OCI-LY7 (cell line): ENCODE measurements at regions not wholly inside any gene's neighbourhood (a gene's known extent, or its start where the extent isn't known, plus 50 kb on each side); places are given as distances from the start of the nearest gene placed in this dataset.

Experiments used
- BruUV-seq: library from RNA; stranded (reverse); fragments of 400-500 nt; replicated peaks from 2 replicates; lab custom pipeline; 2021; lab: Mats Ljungman, UMichigan
- CTCF ChIA-PET: fragments of 300-600 bp; sonication (Branson Sonifier 250); formaldehyde crosslinking; loops from one replicate; lab custom pipeline; 2022; ENCODE audit warnings: antibody characterized with exemption; ENCODE audit not compliant: unreplicated experiment; lab: Charles Lee
- POLR2A ChIA-PET: fragments of 300-600 bp; sonication (Branson Sonifier 250); formaldehyde crosslinking; loops from one replicate; lab custom pipeline; 2022; ENCODE audit warnings: antibody characterized with exemption; lab: Charles Lee
- DNase-seq: peaks from one replicate; pipeline ENCODE4 v3.0.0-alpha.2; 2015; ENCODE audit warnings: low spot score
- H2AFZ ChIP-seq: fragments of 200-600 bp; sonication (generic), shearing (Covaris generic); 2 replicates; pipeline ENCODE4 v1.6.1; 2014; ENCODE audit warnings: mild to moderate bottlenecking, antibody characterized with exemption, low read length, moderate library complexity
- H3K27ac ChIP-seq: fragments of 200-600 bp; sonication (generic); 2 replicates; pipeline ENCODE4 v1.5.1; 2014; ENCODE audit warnings: mixed run types, low read depth, mild to moderate bottlenecking, moderate library complexity, low read length, inconsistent platforms; ENCODE audit not compliant: poor library complexity, severe bottlenecking
- H3K36me3 ChIP-seq: fragments of 200-600 bp; sonication (generic); 2 replicates; pipeline ENCODE4 v1.6.1; 2014; ENCODE audit warnings: mild to moderate bottlenecking, antibody characterized with exemption, low read length, moderate library complexity, mixed read lengths; ENCODE audit not compliant: insufficient read depth
- H3K4me1 ChIP-seq: fragments of 200-600 bp; sonication (generic); 2 replicates; pipeline ENCODE4 v1.5.1; 2014; ENCODE audit warnings: mild to moderate bottlenecking, low read length; ENCODE audit not compliant: insufficient read depth, poor library complexity, severe bottlenecking
- H3K4me2 ChIP-seq: fragments of 200-600 bp; sonication (generic); 2 replicates; pipeline ENCODE4 v1.6.1; 2014; ENCODE audit warnings: mild to moderate bottlenecking, low read length
- H3K4me3 ChIP-seq: fragments of 200-600 bp; sonication (generic); 2 replicates; pipeline ENCODE4 v1.5.1; 2014; ENCODE audit warnings: mild to moderate bottlenecking, low read depth, low read length; ENCODE audit not compliant: poor library complexity, severe bottlenecking
- H3K79me2 ChIP-seq: fragments of 200-600 bp; sonication (generic); 2 replicates; pipeline ENCODE4 v1.6.1; 2016; ENCODE audit warnings: low read depth, mild to moderate bottlenecking, low read length, moderate library complexity, mixed read lengths; ENCODE audit not compliant: insufficient read depth
- H3K9me2 ChIP-seq: fragments of 200-600 bp; sonication (generic); 2 replicates; pipeline ENCODE4 v1.6.1; 2016; ENCODE audit warnings: mild to moderate bottlenecking, low read length, mixed read lengths; ENCODE audit not compliant: insufficient read depth
- H3K9me3 ChIP-seq: fragments of 200-600 bp; sonication (generic); 2 replicates; pipeline ENCODE4 v1.6.1; 2014; ENCODE audit warnings: mild to moderate bottlenecking, mixed run types, low read length, mixed read lengths
- H4K20me1 ChIP-seq: fragments of 200-600 bp; sonication (generic); 2 replicates; pipeline ENCODE4 v1.6.1; 2014; ENCODE audit warnings: mild to moderate bottlenecking, antibody characterized with exemption, low read length, moderate library complexity, mixed read lengths; ENCODE audit not compliant: insufficient read depth
- CTCF ChIP-seq: fragments of 200-600 bp; sonication (generic); conservative IDR thresholded peaks from 2 replicates; pipeline ENCODE4 v1.5.1; 2014; ENCODE audit warnings: mild to moderate bottlenecking, antibody characterized with exemption, low read length, moderate library complexity, mixed read lengths
- EZH2phosphoT487 ChIP-seq: fragments of 200-600 bp; sonication (generic); IDR thresholded peaks from 2 replicates; pipeline ENCODE4 v1.6.1; 2018; ENCODE audit warnings: low read depth, borderline replicate concordance, mild to moderate bottlenecking, mixed run types, antibody characterized with exemption, low read length, moderate library complexity, mixed read lengths
- intact Hi-C: fragments of 100-400 bp; cut with micrococcal nuclease; formaldehyde crosslinking; loops from one replicate; pipeline ENCODE4 v1.10.0; 2022; ENCODE audit not compliant: unreplicated experiment

DNA sequence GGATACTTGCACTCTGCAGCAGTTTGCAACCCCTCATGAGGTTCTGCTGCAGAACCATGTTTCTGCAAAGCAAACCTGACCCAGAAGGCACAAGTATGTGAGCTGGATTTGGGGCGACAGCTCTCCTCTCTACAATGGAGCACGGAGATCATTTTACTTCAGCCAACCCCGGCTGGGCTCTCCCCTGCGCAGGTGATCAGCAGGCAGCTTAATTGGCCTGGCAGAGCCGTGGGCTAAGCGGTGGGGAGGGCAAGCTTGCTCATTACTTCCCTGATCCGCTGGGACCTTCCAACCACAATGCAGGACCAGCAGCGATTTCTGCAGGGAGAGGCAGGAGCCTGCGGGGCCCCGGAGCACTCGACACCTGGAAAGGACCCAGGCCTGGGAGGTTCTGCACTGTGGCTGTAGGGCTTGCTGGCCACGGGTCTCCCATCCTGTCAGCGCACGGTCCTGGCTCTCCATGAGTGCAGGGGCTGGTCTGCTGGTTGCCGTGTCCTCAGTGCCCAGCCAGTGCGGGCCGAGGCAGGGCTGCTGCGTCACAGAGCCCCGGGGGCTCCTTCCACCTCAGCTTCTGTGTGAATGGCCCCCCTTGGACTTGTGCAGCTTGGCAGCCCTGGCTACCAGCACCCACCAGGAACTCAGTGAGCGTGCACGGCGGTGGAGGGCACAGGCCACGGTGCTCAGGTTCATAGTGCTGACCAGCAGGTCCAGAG is 51.8 kb upstream of the RAPGEF1 start:
- no TSS peak for BruUV-seq
- TF ChIP-seq CTCF (no peak), EZH2phosphoT487 (no peak)
- Histone ChIP-seq H3K36me3 (no peaks in the 10 kb centered on the region), H2AFZ (no peak overlapping the region), H4K20me1 (no peaks in the 10 kb centered on the region), H3K4me1 (no peaks in the 10 kb centered on the region), H3K79me2 (no peaks in the 10 kb centered on the region), H3K9me3 (no peaks in the 10 kb centered on the region), H3K27ac (no peak overlapping the region), H3K4me2 (no peak overlapping the region), H3K9me2 (no peaks in the 10 kb centered on the region), H3K4me3 (no peak overlapping the region)
- no peak for DNase-seq
- ChIA-PET POLR2A (no interaction called here), CTCF (no interaction called here)
- intact Hi-C loops, result no loop called here
